ENCODE measurements at regions not wholly inside any gene's neighbourhood (a gene's known extent, or its start where the extent isn't known, plus 50 kb on each side); places are given as distances from the start of the nearest gene placed in this dataset.

DNA sequence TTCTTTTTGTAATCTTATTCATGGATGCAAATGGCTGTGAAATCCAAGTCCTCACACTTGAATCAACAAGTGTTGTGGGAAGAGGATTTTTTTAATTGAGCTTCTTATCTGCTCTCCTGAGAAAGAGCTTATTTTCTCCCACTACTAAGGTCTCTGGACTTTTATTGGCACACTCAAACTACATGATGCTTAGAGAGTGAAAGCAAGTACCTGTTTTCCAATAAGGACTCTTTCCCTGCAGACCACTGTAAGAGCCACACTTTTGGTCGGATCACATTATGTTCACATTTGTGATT lies 546.4 kb upstream of the ARRDC3 start:
- TF ChIP-seq, protein P1, sequence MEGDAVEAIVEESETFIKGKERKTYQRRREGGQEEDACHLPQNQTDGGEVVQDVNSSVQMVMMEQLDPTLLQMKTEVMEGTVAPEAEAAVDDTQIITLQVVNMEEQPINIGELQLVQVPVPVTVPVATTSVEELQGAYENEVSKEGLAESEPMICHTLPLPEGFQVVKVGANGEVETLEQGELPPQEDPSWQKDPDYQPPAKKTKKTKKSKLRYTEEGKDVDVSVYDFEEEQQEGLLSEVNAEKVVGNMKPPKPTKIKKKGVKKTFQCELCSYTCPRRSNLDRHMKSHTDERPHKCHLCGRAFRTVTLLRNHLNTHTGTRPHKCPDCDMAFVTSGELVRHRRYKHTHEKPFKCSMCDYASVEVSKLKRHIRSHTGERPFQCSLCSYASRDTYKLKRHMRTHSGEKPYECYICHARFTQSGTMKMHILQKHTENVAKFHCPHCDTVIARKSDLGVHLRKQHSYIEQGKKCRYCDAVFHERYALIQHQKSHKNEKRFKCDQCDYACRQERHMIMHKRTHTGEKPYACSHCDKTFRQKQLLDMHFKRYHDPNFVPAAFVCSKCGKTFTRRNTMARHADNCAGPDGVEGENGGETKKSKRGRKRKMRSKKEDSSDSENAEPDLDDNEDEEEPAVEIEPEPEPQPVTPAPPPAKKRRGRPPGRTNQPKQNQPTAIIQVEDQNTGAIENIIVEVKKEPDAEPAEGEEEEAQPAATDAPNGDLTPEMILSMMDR (IDR thresholded peaks at IDR 0.05; ENCODE audit: insufficient read depth, low read length) = no peak
- no peak for TF ChIP-seq POLR2AphosphoS5 (IDR thresholded peaks at IDR 0.05; ENCODE audit: low read depth)
- TF ChIP-seq, protein P2, sequence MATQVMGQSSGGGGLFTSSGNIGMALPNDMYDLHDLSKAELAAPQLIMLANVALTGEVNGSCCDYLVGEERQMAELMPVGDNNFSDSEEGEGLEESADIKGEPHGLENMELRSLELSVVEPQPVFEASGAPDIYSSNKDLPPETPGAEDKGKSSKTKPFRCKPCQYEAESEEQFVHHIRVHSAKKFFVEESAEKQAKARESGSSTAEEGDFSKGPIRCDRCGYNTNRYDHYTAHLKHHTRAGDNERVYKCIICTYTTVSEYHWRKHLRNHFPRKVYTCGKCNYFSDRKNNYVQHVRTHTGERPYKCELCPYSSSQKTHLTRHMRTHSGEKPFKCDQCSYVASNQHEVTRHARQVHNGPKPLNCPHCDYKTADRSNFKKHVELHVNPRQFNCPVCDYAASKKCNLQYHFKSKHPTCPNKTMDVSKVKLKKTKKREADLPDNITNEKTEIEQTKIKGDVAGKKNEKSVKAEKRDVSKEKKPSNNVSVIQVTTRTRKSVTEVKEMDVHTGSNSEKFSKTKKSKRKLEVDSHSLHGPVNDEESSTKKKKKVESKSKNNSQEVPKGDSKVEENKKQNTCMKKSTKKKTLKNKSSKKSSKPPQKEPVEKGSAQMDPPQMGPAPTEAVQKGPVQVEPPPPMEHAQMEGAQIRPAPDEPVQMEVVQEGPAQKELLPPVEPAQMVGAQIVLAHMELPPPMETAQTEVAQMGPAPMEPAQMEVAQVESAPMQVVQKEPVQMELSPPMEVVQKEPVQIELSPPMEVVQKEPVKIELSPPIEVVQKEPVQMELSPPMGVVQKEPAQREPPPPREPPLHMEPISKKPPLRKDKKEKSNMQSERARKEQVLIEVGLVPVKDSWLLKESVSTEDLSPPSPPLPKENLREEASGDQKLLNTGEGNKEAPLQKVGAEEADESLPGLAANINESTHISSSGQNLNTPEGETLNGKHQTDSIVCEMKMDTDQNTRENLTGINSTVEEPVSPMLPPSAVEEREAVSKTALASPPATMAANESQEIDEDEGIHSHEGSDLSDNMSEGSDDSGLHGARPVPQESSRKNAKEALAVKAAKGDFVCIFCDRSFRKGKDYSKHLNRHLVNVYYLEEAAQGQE (IDR thresholded peaks at IDR 0.05; ENCODE audit: insufficient replicate concordance, low read depth) = no peak
- TF ChIP-seq SPI1 (IDR thresholded peaks at IDR 0.05; ENCODE audit: borderline replicate concordance, low read depth) = no peak
- TF ChIP-seq GABPA (IDR thresholded peaks at IDR 0.05; ENCODE audit: low read depth) = no peak
- H3K27ac ChIP-seq (replicated peaks) = no peak overlapping the region
- no peak for DNase-seq (ENCODE audit: low read depth in 1 of 2, low spot score in 1 of 2)
- no peaks in the 10 kb centered on the region for H3K27me3 ChIP-seq (ENCODE audit: insufficient read depth, poor library complexity, severe bottlenecking)
- no peak overlapping the region for H3K4me3 ChIP-seq (replicated peaks; ENCODE audit: insufficient read depth, low read length)

DNA sequence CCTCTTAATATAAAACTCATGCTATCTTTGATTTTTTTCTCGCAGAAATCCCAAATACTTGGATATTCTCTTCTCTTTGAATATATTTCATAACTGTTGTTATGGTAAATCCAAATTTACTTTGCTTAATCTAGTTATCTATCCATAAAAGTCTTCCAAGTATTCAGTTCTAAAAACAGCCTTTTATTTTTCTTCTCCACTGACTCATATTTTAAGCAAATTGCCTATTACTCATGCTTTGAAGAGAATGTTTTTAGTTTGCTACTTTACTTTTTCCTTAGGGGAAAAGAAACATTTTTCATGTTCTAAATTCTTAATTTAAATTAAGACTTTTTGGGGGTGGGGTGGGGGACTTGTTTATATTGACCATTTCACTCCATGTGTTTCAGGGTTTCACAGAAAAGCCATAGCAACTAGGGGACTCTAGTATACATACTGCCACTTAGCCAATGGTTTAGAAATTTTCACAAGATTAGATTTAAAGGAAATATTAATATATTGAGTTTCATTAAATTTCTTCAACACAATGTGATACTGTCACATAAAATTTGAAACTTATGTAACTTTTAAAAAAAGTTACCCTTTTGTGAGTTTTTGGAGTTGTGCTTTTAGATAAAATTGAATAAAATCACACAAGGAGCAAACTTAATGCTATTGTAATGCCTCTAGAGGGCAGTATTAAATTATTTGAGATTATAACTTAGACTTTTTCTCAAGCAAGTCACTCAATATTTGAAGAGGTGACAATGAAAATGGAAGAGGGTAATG lies 545.8 kb upstream of the ARRDC3 start:
- DNase-seq (ENCODE audit: low read depth in 1 of 2, low spot score in 1 of 2) = no peak
- Histone ChIP-seq H3K27ac (replicated peaks) (no peak overlapping the region), H3K4me3 (replicated peaks; ENCODE audit: insufficient read depth, low read length) (no peak overlapping the region), H3K27me3 (ENCODE audit: insufficient read depth, poor library complexity, severe bottlenecking) (no peaks in the 10 kb centered on the region)
- TF ChIP-seq, protein P2 (IDR thresholded peaks at IDR 0.05; ENCODE audit: insufficient replicate concordance, low read depth) = no peak
- TF ChIP-seq POLR2AphosphoS5 (IDR thresholded peaks at IDR 0.05; ENCODE audit: low read depth) (no peak), SPI1 (IDR thresholded peaks at IDR 0.05; ENCODE audit: borderline replicate concordance, low read depth) (no peak), GABPA (IDR thresholded peaks at IDR 0.05; ENCODE audit: low read depth) (no peak)
- TF ChIP-seq, protein P1 (IDR thresholded peaks at IDR 0.05; ENCODE audit: insufficient read depth, low read length) = no peak

DNA sequence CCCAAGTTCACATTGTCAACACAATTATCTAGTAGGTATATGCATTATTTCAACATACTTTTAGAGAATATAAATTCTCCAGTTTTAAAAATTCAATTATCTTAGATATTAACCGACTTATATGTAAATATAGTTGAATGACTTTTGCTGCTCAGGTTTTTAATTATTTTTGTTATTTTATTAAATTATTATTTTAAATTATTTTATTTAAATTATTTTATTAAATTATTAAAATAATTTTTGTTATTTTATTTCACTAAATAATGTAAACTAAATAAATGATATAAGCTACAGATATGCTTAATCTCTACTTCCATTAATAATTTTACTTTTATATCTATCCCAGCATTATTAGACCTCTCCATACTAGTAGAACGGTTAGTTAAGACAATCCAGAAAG lies 544.3 kb upstream of the ARRDC3 start:
- Histone ChIP-seq H3K27me3 (ENCODE audit: insufficient read depth, poor library complexity, severe bottlenecking) (no peaks in the 10 kb centered on the region), H3K27ac (replicated peaks) (no peak overlapping the region), H3K4me3 (replicated peaks; ENCODE audit: insufficient read depth, low read length) (no peak overlapping the region)
- no peak for DNase-seq (ENCODE audit: low read depth in 1 of 2, low spot score in 1 of 2)
- TF ChIP-seq SPI1 (IDR thresholded peaks at IDR 0.05; ENCODE audit: borderline replicate concordance, low read depth) = no peak
- TF ChIP-seq, protein P1 (IDR thresholded peaks at IDR 0.05; ENCODE audit: insufficient read depth, low read length) = no peak
- no peak for TF ChIP-seq GABPA (IDR thresholded peaks at IDR 0.05; ENCODE audit: low read depth)
- TF ChIP-seq, protein P2 (IDR thresholded peaks at IDR 0.05; ENCODE audit: insufficient replicate concordance, low read depth) = no peak
- no peak for TF ChIP-seq POLR2AphosphoS5 (IDR thresholded peaks at IDR 0.05; ENCODE audit: low read depth)

Data from HL-60 (cell line).